SK-N-MC (cell line): ENCODE measurements at regions not wholly inside any gene's neighbourhood (a gene's known extent, or its start where the extent isn't known, plus 50 kb on each side); places are given as distances from the start of the nearest gene placed in this dataset.

Experiments used
- DNase-seq: peaks from one replicate; pipeline ENCODE4 v3.0.0-alpha.2; 2011; ENCODE audit warnings: low read depth, low spot score
- H3K27ac ChIP-seq: fragments of 200-600 bp; sonication (generic); 2 replicates; pipeline ENCODE4 v1.5.1; 2016; ENCODE audit warnings: mixed run types
- H3K36me3 ChIP-seq: fragments of 200-600 bp; sonication (generic); 2 replicates; pipeline ENCODE4 v1.6.1; 2017; ENCODE audit warnings: antibody characterized with exemption, low read length, mixed read lengths; ENCODE audit not compliant: insufficient read depth
- H3K4me3 ChIP-seq: fragments of 200-600 bp; sonication (generic); 2 replicates; pipeline ENCODE4 v1.5.1; 2016
- H3K9ac ChIP-seq: fragments of 200-600 bp; sonication (generic); 2 replicates; pipeline ENCODE4 v1.8.0; 2017; ENCODE audit warnings: mixed run types, mixed read lengths; ENCODE audit not compliant: insufficient read length
- H3K9me3 ChIP-seq: fragments of 200-600 bp; sonication (generic); 2 replicates; pipeline ENCODE4 v1.6.1; 2017; ENCODE audit warnings: low read depth, mild to moderate bottlenecking, antibody characterized with exemption, low read length, moderate library complexity, mixed read lengths
- EZH2 ChIP-seq: fragments of 200-600 bp; sonication (generic); IDR thresholded peaks from one replicate; pipeline ENCODE4 v1.6.1; 2017; ENCODE audit warnings: antibody characterized with exemption
- FOXP2 ChIP-seq: optimal IDR thresholded peaks from 2 replicates; pipeline ENCODE3; 2011; ENCODE audit warnings: mild to moderate bottlenecking, moderate library complexity; ENCODE audit not compliant: insufficient read depth; ENCODE audit errors: extremely low read length, control extremely low read depth
- POLR2AphosphoS5 ChIP-seq: IDR thresholded peaks from 2 replicates; pipeline ENCODE4 v1.6.1; 2012; ENCODE audit warnings: mild to moderate bottlenecking, low read depth, low read length, borderline replicate concordance

- no peak overlapping the region for H3K9ac ChIP-seq
- H3K36me3 ChIP-seq: no peaks in the 10 kb centered on the region
- no peak for DNase-seq
- H3K9me3 ChIP-seq: no peaks in the 10 kb centered on the region
- TF ChIP-seq FOXP2: no peak
- TF ChIP-seq POLR2AphosphoS5: no peak
- TF ChIP-seq EZH2: no peak
- no peak overlapping the region for H3K27ac ChIP-seq
- no peak overlapping the region for H3K4me3 ChIP-seq
Measured at GRCh38 chr18:49662506-49662905, 100.6 kb downstream of the LIPG start.

GRCh38 chr18:49658823-49659404, 97.1 kb downstream of the LIPG start:
- no peak for DNase-seq
- no peak overlapping the region for H3K9ac ChIP-seq
- no peaks in the 10 kb centered on the region for H3K36me3 ChIP-seq
- no peak for TF ChIP-seq FOXP2
- no peak for TF ChIP-seq POLR2AphosphoS5
- TF ChIP-seq EZH2: no peak
- H3K4me3 ChIP-seq: no peak overlapping the region
- H3K27ac ChIP-seq: no peak overlapping the region
- H3K9me3 ChIP-seq: no peaks in the 10 kb centered on the region

- H3K4me3 ChIP-seq: no peak overlapping the region
- H3K9me3 ChIP-seq: no peaks in the 10 kb centered on the region
- TF ChIP-seq EZH2 (no peak), POLR2AphosphoS5 (no peak), FOXP2 (no peak)
- H3K27ac ChIP-seq: no peak overlapping the region
- no peak for DNase-seq
- H3K36me3 ChIP-seq: no peaks in the 10 kb centered on the region
- no peak overlapping the region for H3K9ac ChIP-seq
Measured at GRCh38 chr18:49656073-49656692, 94.3 kb downstream of the LIPG start.

GRCh38 chr18:49655266-49656072, 93.6 kb downstream of the LIPG start:
- no peak overlapping the region for H3K4me3 ChIP-seq
- no peak for DNase-seq
- H3K27ac ChIP-seq: no peak overlapping the region
- TF ChIP-seq POLR2AphosphoS5: no peak
- no peak for TF ChIP-seq FOXP2
- no peak for TF ChIP-seq EZH2
- H3K36me3 ChIP-seq: no peaks in the 10 kb centered on the region
- no peaks in the 10 kb centered on the region for H3K9me3 ChIP-seq
- no peak overlapping the region for H3K9ac ChIP-seq

- no peaks in the 10 kb centered on the region for H3K36me3 ChIP-seq
- no peak for TF ChIP-seq FOXP2
- TF ChIP-seq EZH2: no peak
- H3K9ac ChIP-seq: no peak overlapping the region
- H3K9me3 ChIP-seq: no peaks in the 10 kb centered on the region
- H3K4me3 ChIP-seq: no peak overlapping the region
- no peak overlapping the region for H3K27ac ChIP-seq
- no peak for DNase-seq
Measured at GRCh38 chr18:49654347-49654746, 92.5 kb downstream of the LIPG start.

- H3K9ac ChIP-seq: no peak overlapping the region
Measured at GRCh38 chr18:49652881-49653724, 91.2 kb downstream of the LIPG start.

GRCh38 chr18:49651033-49651432, 89.2 kb downstream of the LIPG start:
- no peaks in the 10 kb centered on the region for H3K9me3 ChIP-seq
- no peak overlapping the region for H3K4me3 ChIP-seq
- TF ChIP-seq FOXP2: no peak
- no peak for TF ChIP-seq POLR2AphosphoS5
- TF ChIP-seq EZH2: no peak
- H3K36me3 ChIP-seq: no peaks in the 10 kb centered on the region
- no peak overlapping the region for H3K27ac ChIP-seq
- H3K9ac ChIP-seq: no peak overlapping the region
- no peak for DNase-seq

More at GRCh38 chr18:49652881-49653724, 91.2 kb downstream of the LIPG start:
- no peaks in the 10 kb centered on the region for H3K36me3 ChIP-seq
- no peak for DNase-seq
- H3K9me3 ChIP-seq: no peaks in the 10 kb centered on the region
- H3K4me3 ChIP-seq: no peak overlapping the region
- H3K27ac ChIP-seq: no peak overlapping the region
- no peak for TF ChIP-seq EZH2
- TF ChIP-seq POLR2AphosphoS5: no peak
- no peak for TF ChIP-seq FOXP2

- Histone ChIP-seq H3K27ac (no peak overlapping the region), H3K36me3 (no peaks in the 10 kb centered on the region), H3K4me3 (no peak overlapping the region), H3K9me3 (no peaks in the 10 kb centered on the region), H3K9ac (no peak overlapping the region)
- DNase-seq: no peak
- TF ChIP-seq FOXP2: no peak
- TF ChIP-seq POLR2AphosphoS5: no peak
- TF ChIP-seq EZH2: no peak
Measured at GRCh38 chr18:49650426-49650891, 88.6 kb downstream of the LIPG start.
